Suprapubic skin (tissue), 4 donors: ENCODE measurements at regions not wholly inside any gene's neighbourhood (a gene's known extent, or its start where the extent isn't known, plus 50 kb on each side); places are given as distances from the start of the nearest gene placed in this dataset.

Source experiments
- CTCF ChIP-seq, 2 donors: fragments of 200-600 bp in 1 of 2; fragments of 450-650 bp in 1 of 2; sonication (generic) in 1 of 2; IDR thresholded peaks; one replicate each; pipeline ENCODE4 v1.5.1; 2016 to 2019; ENCODE audit warnings: antibody characterized with exemption in 2 of 2, mild to moderate bottlenecking in 1 of 2, moderate library complexity in 1 of 2
- EP300 ChIP-seq: sonication (generic); formaldehyde crosslinking; IDR thresholded peaks from one replicate; pipeline ENCODE4 v1.6.1; 2017; ENCODE audit warnings: antibody characterized with exemption
- POLR2A ChIP-seq, 2 donors: fragments of 450-650 bp; IDR thresholded peaks; one replicate each; pipeline ENCODE4 v1.6.1; 2017; ENCODE audit warnings: antibody characterized with exemption in 2 of 2, mild to moderate bottlenecking in 2 of 2, moderate library complexity in 2 of 2
- POLR2AphosphoS5 ChIP-seq, 3 donors: sonication (generic); formaldehyde crosslinking; IDR thresholded peaks; one replicate each; pipeline ENCODE4 v1.6.1; 2017; ENCODE audit warnings: antibody characterized with exemption in 3 of 3

- TF ChIP-seq POLR2A (IDR thresholded peaks at IDR 0.05) (no peak), EP300 (no peak), CTCF (IDR thresholded peaks at IDR 0.05) (no peak), POLR2AphosphoS5 (IDR thresholded peaks at IDR 0.05) (no peak)
Observed at GRCh38 chr5:42300496-42300895, 122.7 kb upstream of the GHR start.
